T-helper 1 cell treated with Interleukin-12 subunit alpha and Interleukin-12 subunit beta and Interleukin-4 antibody, amounts not matched to agents 30 ng/mL and 1 ng/mL, for 36 hours (primary cell): ENCODE measurements at regions not wholly inside any gene's neighbourhood (a gene's known extent, or its start where the extent isn't known, plus 50 kb on each side); places are given as distances from the start of the nearest gene placed in this dataset.
"Not testable (repeated sequence)": the region's sequence is repeated elsewhere in the genome, so short reads cannot be mapped to it uniquely, and the experiment has no call there.

Experiments used
- intact Hi-C: fragments of 100-400 bp; cut with micrococcal nuclease; formaldehyde crosslinking; loops from one replicate; pipeline ENCODE4 v1.15.1; 2024

GRCh38 chr14:55766071-55766470 lies 186.1 kb downstream of the KTN1 start:
- intact Hi-C loops = no loop called here

GRCh38 chr14:55767286-55767685 lies 187.3 kb downstream of the KTN1 start:
- intact Hi-C loops = no loop called here

GRCh38 chr14:55769877-55770276 lies 189.9 kb downstream of the KTN1 start:
- intact Hi-C loops = no loop called here

- intact Hi-C loops = no loop called here
Measured at GRCh38 chr14:55771242-55771981, 191.4 kb downstream of the KTN1 start.

GRCh38 chr14:55772486-55772885 lies 192.5 kb downstream of the KTN1 start:
- intact Hi-C loops = no loop called here

GRCh38 chr14:55773312-55773711 lies 193.3 kb downstream of the KTN1 start:
- intact Hi-C loops = no loop called here

GRCh38 chr14:55773984-55774545 lies 194.1 kb downstream of the KTN1 start:
- intact Hi-C loops = no loop called here

- intact Hi-C loops = no loop called here
Measured at GRCh38 chr14:55777877-55778276, 197.9 kb downstream of the KTN1 start.

- intact Hi-C loops = no loop called here
Measured at GRCh38 chr14:55780156-55780946, 200.3 kb downstream of the KTN1 start.

- intact Hi-C loops = no loop called here
Measured at GRCh38 chr14:55781046-55781445, 201.0 kb downstream of the KTN1 start.

GRCh38 chr14:55782166-55782565 lies 202.2 kb downstream of the KTN1 start:
- intact Hi-C loops = no loop called here

- intact Hi-C loops = no loop called here
Measured at GRCh38 chr14:55789406-55789805, 209.4 kb downstream of the KTN1 start.

- intact Hi-C loops = no loop called here
Measured at GRCh38 chr14:55794655-55795595, 214.9 kb downstream of the KTN1 start.

GRCh38 chr14:55796513-55796912 lies 216.5 kb downstream of the KTN1 start:
- intact Hi-C loops = not testable (repeated sequence)

GRCh38 chr14:55798406-55798805 lies 218.4 kb downstream of the KTN1 start:
- intact Hi-C loops = no loop called here

GRCh38 chr14:55799508-55800095 lies 219.6 kb downstream of the KTN1 start:
- intact Hi-C loops = loop anchor here (5.0 to 10.0 kb wide), 3 partner anchors 217 to 775 kb away; partner anchors contain the start of genes FBXO34, KTN1 and TMEM260

GRCh38 chr14:55800156-55800785 lies 220.3 kb downstream of the KTN1 start:
- intact Hi-C loops = loop anchor here (5.0 to 10.0 kb wide), 3 partner anchors 218 to 775 kb away; partner anchors contain the start of genes FBXO34, KTN1 and TMEM260

- intact Hi-C loops = loop anchor here (5.0 to 10.0 kb wide), 3 partner anchors 219 to 774 kb away; partner anchors contain the start of genes FBXO34, KTN1 and TMEM260
Measured at GRCh38 chr14:55801121-55801520, 221.1 kb downstream of the KTN1 start.

- intact Hi-C loops = loop anchor here (5.0 to 10.0 kb wide), 3 partner anchors 221 to 772 kb away; partner anchors contain the start of genes FBXO34, KTN1 and TMEM260
Measured at GRCh38 chr14:55802986-55803872, 223.2 kb downstream of the KTN1 start.
